ENCODE measurements at regions not wholly inside any gene's neighbourhood (a gene's known extent, or its start where the extent isn't known, plus 50 kb on each side); places are given as distances from the start of the nearest gene placed in this dataset.
"Not testable (repeated sequence)": the region's sequence is repeated elsewhere in the genome, so short reads cannot be mapped to it uniquely, and the experiment has no call there.

DNA sequence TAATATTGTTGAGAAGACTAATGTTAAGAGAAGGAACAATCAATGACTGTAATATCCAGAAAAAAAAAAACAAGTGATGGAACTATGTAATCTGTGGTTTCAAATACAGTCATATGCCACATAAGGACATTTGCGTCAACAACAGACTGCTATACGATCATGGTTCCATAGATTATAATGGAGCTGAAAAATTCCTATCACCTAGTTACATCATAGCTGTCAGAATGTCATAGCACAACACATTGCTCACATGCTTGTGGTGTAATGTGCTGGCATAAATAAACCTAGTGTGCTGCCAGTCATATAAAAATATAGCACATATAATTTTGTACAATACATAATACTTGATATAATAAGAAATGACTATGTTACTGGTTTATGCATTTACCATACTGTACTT is 653.5 kb downstream of the TRHDE start:
- Histone ChIP-seq H3K36me3 (ENCODE audit: control insufficient read depth, insufficient read depth, low read length) (no peaks in the 10 kb centered on the region), H3K4me3 (ENCODE audit: low read length) (no peak overlapping the region), H3K9me3 (replicated peaks; ENCODE audit: control insufficient read depth, low read depth, low read length) (no peaks in the 10 kb centered on the region), H3K27ac (ENCODE audit: low read length) (no peak overlapping the region), H3K27me3 (ENCODE audit: control insufficient read depth, insufficient read depth, low read length) (no peaks in the 10 kb centered on the region), H3K4me1 (ENCODE audit: control insufficient read depth, insufficient read depth, low read length) (no peaks in the 10 kb centered on the region)
- WGBS (ENCODE audit: insufficient coverage) = no CpG with 5 or more reads among the region's 2 CpGs
- DNase-seq = no peak

DNA sequence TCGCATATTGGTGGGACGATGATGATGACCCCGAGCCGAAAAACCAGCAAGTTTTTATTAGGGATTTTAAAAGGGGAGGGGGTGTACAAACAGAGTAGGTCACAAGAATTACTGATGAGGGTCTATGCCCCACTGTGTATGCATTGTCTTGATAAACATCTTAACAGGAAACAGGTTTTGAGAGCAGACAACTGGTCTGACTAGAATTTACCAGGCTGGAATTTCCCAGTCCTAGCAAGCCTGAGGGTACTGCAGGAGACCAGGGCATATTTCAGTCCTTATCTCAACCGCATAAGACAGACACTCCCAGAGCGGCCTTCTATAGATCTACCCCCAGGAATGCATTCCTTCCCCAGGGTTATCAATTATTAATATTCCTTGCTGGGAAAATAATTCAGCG is 659.7 kb downstream of the TRHDE start:
- not testable (repeated sequence) for H3K36me3 ChIP-seq (ENCODE audit: control insufficient read depth, insufficient read depth, low read length); DNase-seq; H3K27me3 ChIP-seq (ENCODE audit: control insufficient read depth, insufficient read depth, low read length); H3K4me1 ChIP-seq (ENCODE audit: control insufficient read depth, insufficient read depth, low read length); H3K9me3 ChIP-seq (replicated peaks; ENCODE audit: control insufficient read depth, low read depth, low read length); H3K27ac ChIP-seq (ENCODE audit: low read length); H3K4me3 ChIP-seq (ENCODE audit: low read length)
- WGBS (ENCODE audit: insufficient coverage) = 90% methylated on average over 4 of the region's 7 CpGs

DNA sequence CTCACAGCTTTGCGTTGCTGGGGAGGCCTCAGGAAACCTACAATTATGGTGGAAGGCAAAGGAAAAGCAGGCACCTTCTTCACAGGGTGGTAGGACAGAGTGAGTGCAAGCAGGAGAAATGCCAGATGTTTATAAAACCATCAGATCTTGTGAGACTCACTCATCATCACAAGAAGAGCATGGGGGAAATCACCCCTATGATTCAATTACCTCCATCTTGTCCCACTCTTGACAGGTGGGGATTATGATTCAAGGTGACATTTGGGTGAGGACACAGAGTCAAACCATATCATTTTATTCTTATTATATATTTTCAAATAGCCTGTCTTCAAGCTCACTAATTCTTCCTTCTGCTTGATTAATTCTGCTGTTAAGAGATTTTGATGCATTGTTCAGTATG is 665.3 kb downstream of the TRHDE start:
- Histone ChIP-seq H3K36me3 (ENCODE audit: control insufficient read depth, insufficient read depth, low read length) (no peaks in the 10 kb centered on the region), H3K27ac (ENCODE audit: low read length) (no peak overlapping the region), H3K4me3 (ENCODE audit: low read length) (no peak overlapping the region), H3K9me3 (replicated peaks; ENCODE audit: control insufficient read depth, low read depth, low read length) (peaks cover 2% of the 10 kb centered on the region), H3K27me3 (ENCODE audit: control insufficient read depth, insufficient read depth, low read length) (no peaks in the 10 kb centered on the region), H3K4me1 (ENCODE audit: control insufficient read depth, insufficient read depth, low read length) (no peaks in the 10 kb centered on the region)
- no CpG with 5 or more reads among the region's 1 CpG for WGBS (ENCODE audit: insufficient coverage)
- DNase-seq = no peak

DNA sequence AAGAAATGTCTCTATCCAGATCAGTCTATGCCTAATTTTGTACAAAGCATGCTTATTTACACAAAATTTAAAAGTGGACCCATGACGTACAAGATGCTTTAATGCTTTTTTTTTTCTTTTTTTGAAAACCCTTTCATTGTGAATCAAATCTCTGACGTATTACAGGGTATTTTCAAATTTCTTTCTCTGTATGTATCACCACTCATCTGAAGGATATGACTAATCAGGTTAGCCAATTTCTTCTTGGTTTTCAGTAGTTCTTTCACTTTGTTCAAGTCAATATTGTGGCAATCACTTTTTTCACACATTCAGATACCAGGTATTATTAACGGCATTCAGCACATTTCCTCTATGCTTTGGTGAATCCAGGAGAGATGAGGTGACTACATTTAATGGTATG is 685.3 kb downstream of the TRHDE start:
- no CpG with 5 or more reads among the region's 3 CpGs for WGBS (ENCODE audit: insufficient coverage)
- H3K4me3 ChIP-seq (ENCODE audit: low read length) = no peak overlapping the region
- no peaks in the 10 kb centered on the region for H3K36me3 ChIP-seq (ENCODE audit: control insufficient read depth, insufficient read depth, low read length)

DNA sequence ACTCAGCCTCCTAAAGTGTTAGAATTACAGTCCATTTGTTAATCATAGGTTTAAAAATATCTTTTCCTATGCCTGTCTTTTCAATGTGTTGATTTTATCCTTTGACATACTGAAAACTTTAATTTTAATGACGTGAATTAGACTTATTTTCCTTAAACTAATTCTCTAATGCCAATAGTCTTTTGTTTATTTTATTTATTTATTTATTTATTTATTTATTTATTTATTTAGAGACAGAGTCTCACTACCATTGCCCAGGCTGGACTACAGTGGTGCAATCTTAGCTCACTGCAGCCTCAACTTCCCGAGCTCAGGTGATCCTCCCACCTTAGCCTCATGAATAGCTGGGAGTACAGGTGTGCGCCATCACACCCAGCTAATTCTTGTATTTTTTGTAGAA is 694.5 kb downstream of the TRHDE start:
- Histone ChIP-seq H3K4me3 (ENCODE audit: low read length) (no peak overlapping the region), H3K36me3 (ENCODE audit: control insufficient read depth, insufficient read depth, low read length) (no peaks in the 10 kb centered on the region), H3K27me3 (ENCODE audit: control insufficient read depth, insufficient read depth, low read length) (no peaks in the 10 kb centered on the region), H3K27ac (ENCODE audit: low read length) (no peak overlapping the region), H3K4me1 (ENCODE audit: control insufficient read depth, insufficient read depth, low read length) (no peaks in the 10 kb centered on the region), H3K9me3 (replicated peaks; ENCODE audit: control insufficient read depth, low read depth, low read length) (no peaks in the 10 kb centered on the region)
- no CpG with 5 or more reads among the region's 3 CpGs for WGBS (ENCODE audit: insufficient coverage)
- no peak for DNase-seq

More for the DNA sequence above, 685.3 kb downstream of the TRHDE start:
- Histone ChIP-seq H3K27me3 (ENCODE audit: control insufficient read depth, insufficient read depth, low read length) (no peaks in the 10 kb centered on the region), H3K27ac (ENCODE audit: low read length) (no peak overlapping the region), H3K4me1 (ENCODE audit: control insufficient read depth, insufficient read depth, low read length) (no peaks in the 10 kb centered on the region), H3K9me3 (replicated peaks; ENCODE audit: control insufficient read depth, low read depth, low read length) (no peaks in the 10 kb centered on the region)
- DNase-seq = no peak

GRCh38 chr12:72974954-72975555 is 702.9 kb downstream of the TRHDE start:
- 86% methylated on average over 8 of the region's 10 CpGs for WGBS (ENCODE audit: insufficient coverage)
- DNase-seq = no peak
- Histone ChIP-seq H3K4me3 (ENCODE audit: low read length) (no peak overlapping the region), H3K27ac (ENCODE audit: low read length) (no peak overlapping the region), H3K36me3 (ENCODE audit: control insufficient read depth, insufficient read depth, low read length) (no peaks in the 10 kb centered on the region), H3K9me3 (replicated peaks; ENCODE audit: control insufficient read depth, low read depth, low read length) (no peaks in the 10 kb centered on the region), H3K4me1 (ENCODE audit: control insufficient read depth, insufficient read depth, low read length) (no peaks in the 10 kb centered on the region), H3K27me3 (ENCODE audit: control insufficient read depth, insufficient read depth, low read length) (no peaks in the 10 kb centered on the region)

GRCh38 chr12:72978999-72979398 is 706.8 kb downstream of the TRHDE start:
- no CpG with 5 or more reads among the region's 4 CpGs for WGBS (ENCODE audit: insufficient coverage)
- H3K9me3 ChIP-seq (replicated peaks; ENCODE audit: control insufficient read depth, low read depth, low read length) = no peaks in the 10 kb centered on the region
- H3K27me3 ChIP-seq (ENCODE audit: control insufficient read depth, insufficient read depth, low read length) = no peaks in the 10 kb centered on the region
- H3K4me3 ChIP-seq (ENCODE audit: low read length) = no peak overlapping the region
- no peak overlapping the region for H3K27ac ChIP-seq (ENCODE audit: low read length)
- no peaks in the 10 kb centered on the region for H3K36me3 ChIP-seq (ENCODE audit: control insufficient read depth, insufficient read depth, low read length)
- DNase-seq = no peak
- no peaks in the 10 kb centered on the region for H3K4me1 ChIP-seq (ENCODE audit: control insufficient read depth, insufficient read depth, low read length)

GRCh38 chr12:72982356-72982755 is 710.2 kb downstream of the TRHDE start:
- Histone ChIP-seq H3K27me3 (ENCODE audit: control insufficient read depth, insufficient read depth, low read length) (no peaks in the 10 kb centered on the region), H3K4me3 (ENCODE audit: low read length) (no peak overlapping the region), H3K36me3 (ENCODE audit: control insufficient read depth, insufficient read depth, low read length) (no peaks in the 10 kb centered on the region), H3K27ac (ENCODE audit: low read length) (no peak overlapping the region), H3K9me3 (replicated peaks; ENCODE audit: control insufficient read depth, low read depth, low read length) (no peaks in the 10 kb centered on the region), H3K4me1 (ENCODE audit: control insufficient read depth, insufficient read depth, low read length) (no peaks in the 10 kb centered on the region)
- DNase-seq = no peak
- WGBS (ENCODE audit: insufficient coverage) = 87% methylated on average over 4 of the region's 5 CpGs

DNA sequence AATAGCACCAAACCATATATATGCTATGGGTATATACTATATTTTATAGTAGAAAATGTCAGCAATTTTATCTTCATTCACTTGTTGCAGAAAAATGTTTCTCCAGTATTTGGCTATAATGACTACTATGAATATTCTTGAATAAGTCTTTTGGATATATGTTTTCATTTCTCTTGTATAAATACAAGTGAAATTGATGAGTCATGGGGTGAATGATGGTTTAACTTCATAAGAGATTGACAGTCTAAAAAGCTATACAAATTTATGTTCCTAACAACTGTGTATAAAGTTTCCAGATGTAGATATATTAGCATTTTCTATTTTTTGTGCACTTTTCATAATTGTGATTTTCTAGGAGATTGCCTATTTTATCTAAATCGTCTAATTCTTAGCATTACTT is 714.8 kb downstream of the TRHDE start:
- Histone ChIP-seq H3K27ac (ENCODE audit: low read length) (no peak overlapping the region), H3K27me3 (ENCODE audit: control insufficient read depth, insufficient read depth, low read length) (no peaks in the 10 kb centered on the region), H3K36me3 (ENCODE audit: control insufficient read depth, insufficient read depth, low read length) (no peaks in the 10 kb centered on the region), H3K4me3 (ENCODE audit: low read length) (no peak overlapping the region), H3K4me1 (ENCODE audit: control insufficient read depth, insufficient read depth, low read length) (no peaks in the 10 kb centered on the region), H3K9me3 (replicated peaks; ENCODE audit: control insufficient read depth, low read depth, low read length) (no peaks in the 10 kb centered on the region)
- DNase-seq = no peak
- WGBS (ENCODE audit: insufficient coverage) = no CpG with 5 or more reads among the region's 1 CpG

- H3K27ac ChIP-seq (ENCODE audit: low read length) = no peak overlapping the region
- no peaks in the 10 kb centered on the region for H3K27me3 ChIP-seq (ENCODE audit: control insufficient read depth, insufficient read depth, low read length)
- H3K4me3 ChIP-seq (ENCODE audit: low read length) = no peak overlapping the region
- DNase-seq = no peak
- WGBS (ENCODE audit: insufficient coverage) = 33% methylated on average over 1 of the region's 4 CpGs
- no peaks in the 10 kb centered on the region for H3K4me1 ChIP-seq (ENCODE audit: control insufficient read depth, insufficient read depth, low read length)
- H3K9me3 ChIP-seq (replicated peaks; ENCODE audit: control insufficient read depth, low read depth, low read length) = no peaks in the 10 kb centered on the region
- H3K36me3 ChIP-seq (ENCODE audit: control insufficient read depth, insufficient read depth, low read length) = no peaks in the 10 kb centered on the region
These were observed 717.3 kb downstream of the TRHDE start for GRCh38 chr12:72989458-72989947.

GRCh38 chr12:72995029-72995428 is 722.9 kb downstream of the TRHDE start:
- not testable (repeated sequence) for H3K4me1 ChIP-seq (ENCODE audit: control insufficient read depth, insufficient read depth, low read length); H3K36me3 ChIP-seq (ENCODE audit: control insufficient read depth, insufficient read depth, low read length); DNase-seq

More at GRCh38 chr12:72995029-72995428, 722.9 kb downstream of the TRHDE start:
- H3K27me3 ChIP-seq (ENCODE audit: control insufficient read depth, insufficient read depth, low read length); H3K9me3 ChIP-seq (replicated peaks; ENCODE audit: control insufficient read depth, low read depth, low read length); H3K4me3 ChIP-seq (ENCODE audit: low read length); H3K27ac ChIP-seq (ENCODE audit: low read length): not testable (repeated sequence)
